HepG2 (cell line): ENCODE measurements at regions not wholly inside any gene's neighbourhood (a gene's known extent, or its start where the extent isn't known, plus 50 kb on each side); places are given as distances from the start of the nearest gene placed in this dataset.

Experiments
- ATAC-seq: fragments of 200-7000 bp; cut with Tn5 transposase; 3 replicates; pipeline ENCODE4 v1.9.1; 2020; ENCODE audit warnings: mild to moderate bottlenecking, moderate library complexity
- BruUV-seq: library from RNA; stranded (reverse); fragments of 400-500 nt; replicated peaks from 2 replicates; lab custom pipeline; 2021; lab: Mats Ljungman, UMichigan
- CTCF ChIA-PET: fragments of 300-600 bp; formaldehyde crosslinking; extraction: SDS; loops from one replicate; lab custom pipeline; 2021; ENCODE audit warnings: low total read pairs, inconsistent platforms, low intra/inter-chr PET ratio; lab: Yijun Ruan, JAX
- POLR2A ChIA-PET: fragments of 350-600 bp; sonication (Branson Sonifier 250); formaldehyde crosslinking; loops from one replicate; lab custom pipeline; 2020; ENCODE audit warnings: antibody characterized with exemption, inconsistent platforms; lab: Yijun Ruan, JAX
- DNase-seq: peaks from one replicate; pipeline ENCODE4 v3.0.0-alpha.2; 2015; ENCODE audit warnings: low spot score
- FAIRE-seq: peaks from 3 replicates; lab custom pipeline; 2011; peaks lifted over from hg19 to GRCh38; lab: Jason Lieb, UNC
- H2AFZ ChIP-seq: one replicate; pipeline ENCODE4 v1.6.1; 2011; ENCODE audit warnings: low read length, inconsistent platforms
- H3K27ac ChIP-seq: fragments of 300-600 bp; 3 replicates; pipeline ENCODE4 v1.8.0; 2011; ENCODE audit warnings: mixed run types, mild to moderate bottlenecking, mixed read lengths, low read length, inconsistent platforms; ENCODE audit not compliant: insufficient read depth; ENCODE audit errors: extremely low read length
- H3K27me3 ChIP-seq, 2 experiments: fragments of 200-600 bp in 1 of 2; 2 replicates in 1 of 2; 3 replicates in 1 of 2; pipeline versions ENCODE4 v1.6.0 to v1.8.0; 2011; ENCODE audit warnings: low read length in 2 of 2, mild to moderate bottlenecking in 2 of 2, moderate library complexity in 2 of 2, inconsistent platforms in 1 of 2; ENCODE audit not compliant: insufficient read depth in 2 of 2, control insufficient read depth in 1 of 2
- H3K36me3 ChIP-seq, 2 experiments: fragments of 200-600 bp in 1 of 2; replicated peaks in 1 of 2; 2 replicates in 1 of 2; 3 replicates in 1 of 2; pipeline versions ENCODE4 v1.5.1 to v1.8.0; 2011; ENCODE audit warnings: low read length in 2 of 2, inconsistent platforms in 1 of 2; ENCODE audit not compliant: insufficient read depth in 2 of 2, control insufficient read depth in 1 of 2
- H3K4me1 ChIP-seq: 2 replicates; pipeline ENCODE4 v1.5.1; 2012; ENCODE audit warnings: low read length, inconsistent platforms; ENCODE audit not compliant: insufficient read depth
- H3K4me2 ChIP-seq: 2 replicates; pipeline ENCODE4 v1.6.0; 2011; ENCODE audit warnings: low read depth, low read length, inconsistent platforms
- H3K4me3 ChIP-seq, 3 experiments: fragments of 200-600 bp in 1 of 3; sonication (generic), shearing (Covaris generic) in 1 of 3; replicated peaks in 1 of 3; 2 replicates each; pipeline ENCODE4 v1.5.1; 2011 to 2016; ENCODE audit warnings: low read length in 3 of 3, inconsistent platforms in 2 of 3, low read depth in 2 of 3, mild to moderate bottlenecking in 2 of 3, control low read depth in 1 of 3, mixed read lengths in 1 of 3; ENCODE audit not compliant: insufficient read depth in 1 of 3
- H3K79me2 ChIP-seq: one replicate; pipeline ENCODE4 v1.6.1; 2011; ENCODE audit warnings: low read length, inconsistent platforms; ENCODE audit not compliant: insufficient read depth
- H3K9ac ChIP-seq: 2 replicates; pipeline ENCODE4 v1.6.0; 2011; ENCODE audit warnings: mild to moderate bottlenecking, low read depth, low read length, inconsistent platforms; ENCODE audit not compliant: insufficient read depth
- H3K9me3 ChIP-seq: 2 replicates; pipeline ENCODE4 v1.5.1; 2012; ENCODE audit warnings: mild to moderate bottlenecking, low read length
- H4K20me1 ChIP-seq: 2 replicates; pipeline ENCODE4 v1.6.0; 2011; ENCODE audit warnings: inconsistent platforms, mild to moderate bottlenecking, low read length, moderate library complexity; ENCODE audit not compliant: insufficient read depth
- ATF2 ChIP-seq: sonication (generic); formaldehyde crosslinking; IDR thresholded peaks from 2 replicates; pipeline ENCODE4 v1.4.0; 2020; ENCODE audit warnings: missing genetic modification reagents
- CENPBD1 ChIP-seq: sonication (generic); formaldehyde crosslinking; IDR thresholded peaks from 2 replicates; pipeline ENCODE4 v1.8.0; 2022; ENCODE audit warnings: missing genetic modification reagents, low read depth, mild to moderate bottlenecking, borderline replicate concordance
- KAT2B ChIP-seq: fragments of 150-350 bp; IDR thresholded peaks from 2 replicates; pipeline ENCODE4 v1.6.1; 2014; ENCODE audit warnings: low read depth, low read length, borderline replicate concordance
- MEIS1 ChIP-seq: sonication (generic); formaldehyde crosslinking; IDR thresholded peaks from 2 replicates; pipeline ENCODE4 v1.9.0; 2021; ENCODE audit warnings: mild to moderate bottlenecking, missing genetic modification reagents, moderate library complexity, borderline replicate concordance
- NCOA5 ChIP-seq: sonication (generic); formaldehyde crosslinking; IDR thresholded peaks from 2 replicates; pipeline ENCODE4 v1.4.0; 2020; ENCODE audit warnings: missing genetic modification reagents
- PHF8 ChIP-seq: sonication (generic); formaldehyde crosslinking; IDR thresholded peaks from 2 replicates; pipeline ENCODE4 v1.5.0; 2020; ENCODE audit warnings: missing genetic modification reagents
- POLR2AphosphoS2 ChIP-seq: IDR thresholded peaks from 2 replicates; pipeline ENCODE4 v1.6.1; 2011; ENCODE audit warnings: low read depth, low read length, improper control_type of control experiment
- RBM22 ChIP-seq: fragments of 200-400 bp; formaldehyde crosslinking; optimal IDR thresholded peaks from 2 replicates; pipeline ENCODE3; 2017; ENCODE audit warnings: mild to moderate bottlenecking, low read length, moderate library complexity
- TFDP1 ChIP-seq: IDR thresholded peaks from 2 replicates; pipeline ENCODE4 v1.6.1; 2016; ENCODE audit warnings: missing compliant biosample characterization, missing genetic modification reagents, borderline replicate concordance
- ZBTB25 ChIP-seq: IDR thresholded peaks from 2 replicates; pipeline ENCODE4 v1.6.1; 2018; ENCODE audit warnings: missing genetic modification reagents
- ZNF253 ChIP-seq: sonication (generic); formaldehyde crosslinking; IDR thresholded peaks from 2 replicates; pipeline ENCODE4 v1.8.0; 2022; ENCODE audit warnings: mild to moderate bottlenecking, missing genetic modification reagents, borderline replicate concordance
- WGBS: methylation state at CpG from one replicate; pipeline ENCODE4 v1.1.6; 2017; ENCODE audit warnings: low lambda C conversion rate; 5-methylcytosine and 5-hydroxymethylcytosine counted together
- in situ Hi-C: cut with HindIII; loops from 2 replicates; pipeline ENCODE4 v1.10.0; 2017; ENCODE audit warnings: low pct_unique_long_range_greater_than_20kb; ENCODE audit not compliant: extremely low pct_ligation_motif_present
- intact Hi-C: fragments of 100-400 bp; cut with micrococcal nuclease; formaldehyde crosslinking; loops from one replicate; pipeline ENCODE4 v1.10.0; 2022; ENCODE audit not compliant: unreplicated experiment

GRCh38 chr12:19718401-19718800, 279.1 kb downstream of the AEBP2 start (continued):
- no peak for TF ChIP-seq CENPBD1
- no peak for TF ChIP-seq TFDP1 (CRISPR knock-in tag)

GRCh38 chr12:19719672-19720071, 280.4 kb downstream of the AEBP2 start:
- no peak overlapping the region for H3K4me2 ChIP-seq
- WGBS: 100% methylated on average over 1 of the region's 1 CpG
- H3K4me1 ChIP-seq: no peaks in the 10 kb centered on the region
- H3K9ac ChIP-seq: no peak overlapping the region
- FAIRE-seq: no peak
- H2AFZ ChIP-seq: no peak overlapping the region
- no peaks in the 10 kb centered on the region for H3K36me3 ChIP-seq
- in situ Hi-C loops (no loop called here), intact Hi-C loops (no loop called here)
- BruUV-seq: no TSS peak
- no peaks in the 10 kb centered on the region for H4K20me1 ChIP-seq
- ChIA-PET POLR2A (no interaction called here), CTCF (no interaction called here)
- no peaks in the 10 kb centered on the region for H3K9me3 ChIP-seq
- TF ChIP-seq POLR2AphosphoS2 (no peak), NCOA5 (CRISPR knock-in tag) (no peak), ZNF253 (no peak)
- no peak for ATAC-seq
- H3K27ac ChIP-seq: no peak overlapping the region
- H3K79me2 ChIP-seq: no peaks in the 10 kb centered on the region
- no peaks in the 10 kb centered on the region for H3K27me3 ChIP-seq
- H3K4me3 ChIP-seq: no peak overlapping the region
- DNase-seq: no peak

- no peaks in the 10 kb centered on the region for H3K27me3 ChIP-seq
- in situ Hi-C loops (loop anchor here (25.0 kb wide), 1 partner anchor 886 kb away; no protein-coding TSS in a partner anchor), intact Hi-C loops (no loop called here)
- H3K79me2 ChIP-seq: no peaks in the 10 kb centered on the region
- H3K9me3 ChIP-seq: no peaks in the 10 kb centered on the region
- BruUV-seq: no TSS peak
- no peaks in the 10 kb centered on the region for H3K4me1 ChIP-seq
- ATAC-seq (no peak), DNase-seq (no peak), FAIRE-seq (no peak)
- H4K20me1 ChIP-seq: no peaks in the 10 kb centered on the region
- ChIA-PET CTCF (no interaction called here), POLR2A (no interaction called here)
- no peak overlapping the region for H3K27ac ChIP-seq
- H3K4me2 ChIP-seq: no peak overlapping the region
- no peaks in the 10 kb centered on the region for H3K36me3 ChIP-seq
- no peak overlapping the region for H3K9ac ChIP-seq
- no peak overlapping the region for H3K4me3 ChIP-seq
- H2AFZ ChIP-seq: no peak overlapping the region
- no CpG with 5 or more reads among the region's 5 CpGs for WGBS
- TF ChIP-seq RBM22: no peak
- TF ChIP-seq PHF8 (CRISPR knock-in tag): no peak
- TF ChIP-seq KAT2B: no peak
- no peak for TF ChIP-seq ZBTB25 (CRISPR knock-in tag)
- TF ChIP-seq ATF2 (CRISPR knock-in tag): no peak
- no peak for TF ChIP-seq MEIS1 (CRISPR knock-in tag)
These were observed 286.8 kb downstream of the AEBP2 start for GRCh38 chr12:19726122-19726521.
